ENCODE measurements at regions not wholly inside any gene's neighbourhood (a gene's known extent, or its start where the extent isn't known, plus 50 kb on each side); places are given as distances from the start of the nearest gene placed in this dataset.

DNA sequence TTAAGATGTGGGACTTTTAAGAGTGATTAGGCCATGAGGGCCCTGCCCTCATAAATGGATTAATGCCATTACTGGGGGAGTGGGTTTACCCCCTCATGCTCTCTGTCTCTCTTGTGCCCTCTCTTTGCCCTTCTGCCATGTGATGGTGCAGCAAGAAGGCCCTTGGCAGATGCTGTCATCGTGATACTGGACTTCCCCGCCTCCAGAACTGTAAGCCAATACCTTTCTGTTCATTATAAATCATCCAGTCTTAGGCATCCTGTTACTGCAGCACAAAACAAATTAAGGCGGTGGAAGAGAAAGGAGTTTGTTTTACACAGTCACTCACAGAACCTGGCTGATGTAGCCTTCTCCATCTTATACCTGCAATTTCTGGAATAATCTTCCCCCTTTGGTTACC lies 360.3 kb upstream of the TBL1XR1 start:
- 95 to 98% (median 95%) methylated on average over 3 of the region's 3 CpGs for WGBS, 4 donors
- ATAC-seq, result no peak
- Histone ChIP-seq H3K27me3 (no peaks in the 10 kb centered on the region), H3K36me3 (no peaks in the 10 kb centered on the region), H3K27ac (no peak overlapping the region), H3K4me1 (peaks cover 0 to 25% (median 2%) of the 10 kb centered on the region in 12 donors), H3K4me3 (no peak overlapping the region), H3K9me3 (no peaks in the 10 kb centered on the region)
- no peak for DNase-seq
- intact Hi-C loops (cut with DNase I), result no loop called here
- TF ChIP-seq, protein P1, sequence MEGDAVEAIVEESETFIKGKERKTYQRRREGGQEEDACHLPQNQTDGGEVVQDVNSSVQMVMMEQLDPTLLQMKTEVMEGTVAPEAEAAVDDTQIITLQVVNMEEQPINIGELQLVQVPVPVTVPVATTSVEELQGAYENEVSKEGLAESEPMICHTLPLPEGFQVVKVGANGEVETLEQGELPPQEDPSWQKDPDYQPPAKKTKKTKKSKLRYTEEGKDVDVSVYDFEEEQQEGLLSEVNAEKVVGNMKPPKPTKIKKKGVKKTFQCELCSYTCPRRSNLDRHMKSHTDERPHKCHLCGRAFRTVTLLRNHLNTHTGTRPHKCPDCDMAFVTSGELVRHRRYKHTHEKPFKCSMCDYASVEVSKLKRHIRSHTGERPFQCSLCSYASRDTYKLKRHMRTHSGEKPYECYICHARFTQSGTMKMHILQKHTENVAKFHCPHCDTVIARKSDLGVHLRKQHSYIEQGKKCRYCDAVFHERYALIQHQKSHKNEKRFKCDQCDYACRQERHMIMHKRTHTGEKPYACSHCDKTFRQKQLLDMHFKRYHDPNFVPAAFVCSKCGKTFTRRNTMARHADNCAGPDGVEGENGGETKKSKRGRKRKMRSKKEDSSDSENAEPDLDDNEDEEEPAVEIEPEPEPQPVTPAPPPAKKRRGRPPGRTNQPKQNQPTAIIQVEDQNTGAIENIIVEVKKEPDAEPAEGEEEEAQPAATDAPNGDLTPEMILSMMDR (IDR thresholded peaks at IDR 0.05), result no peak
- no peak for TF ChIP-seq POLR2A (IDR thresholded peaks at IDR 0.05)

GRCh38 chr3:177561365-177561764 lies 364.1 kb upstream of the TBL1XR1 start:
- TF ChIP-seq, protein P1 (IDR thresholded peaks at IDR 0.05), result no peak
- TF ChIP-seq POLR2A (IDR thresholded peaks at IDR 0.05), result no peak
- Histone ChIP-seq H3K36me3 (no peaks in the 10 kb centered on the region), H3K27ac (no peak overlapping the region), H3K4me1 (peaks cover 0 to 4% (median 0%) of the 10 kb centered on the region in 12 donors), H3K4me3 (no peak overlapping the region), H3K9me3 (no peaks in the 10 kb centered on the region), H3K27me3 (no peaks in the 10 kb centered on the region)
- 89 to 97% (median 95%) methylated on average over 5 of the region's 5 CpGs for WGBS, 4 donors
- ATAC-seq, result no peak
- DNase-seq, result no peak
- intact Hi-C loops (cut with DNase I), result no loop called here

DNA sequence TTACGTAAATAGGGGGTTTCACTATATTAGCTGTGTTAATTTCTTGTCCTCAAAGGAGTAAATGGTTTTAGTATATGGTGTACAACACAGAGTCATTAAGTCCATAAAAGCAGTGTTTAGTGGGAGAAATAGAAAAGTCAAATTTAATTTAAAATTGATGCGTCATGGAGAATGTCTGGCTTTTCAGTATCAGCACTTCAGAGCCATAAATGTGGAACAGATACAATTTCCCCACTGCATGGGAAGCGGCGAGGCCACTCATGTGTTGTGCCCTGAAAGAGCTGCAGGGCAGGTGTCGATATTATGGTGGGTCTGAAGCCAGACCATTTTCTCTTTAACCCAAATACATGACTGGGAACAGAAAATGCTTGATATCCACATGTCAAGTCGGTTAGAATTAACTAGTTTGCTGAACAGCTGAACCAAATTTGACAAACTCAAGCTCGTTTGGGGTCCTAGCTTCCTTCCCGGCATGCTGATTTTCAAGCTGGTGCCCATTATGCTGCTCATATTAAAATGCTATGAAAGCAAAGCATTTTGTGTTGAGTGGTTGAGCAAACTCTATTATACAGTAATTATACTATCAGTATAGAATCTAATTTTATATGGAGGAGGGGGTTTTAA lies 364.6 kb upstream of the TBL1XR1 start:
- no peaks in the 10 kb centered on the region for H3K36me3 ChIP-seq
- WGBS, 4 donors, result 94 to 100% (median 97%) methylated on average over 8 of the region's 8 CpGs
- no peak for TF ChIP-seq POLR2A (IDR thresholded peaks at IDR 0.05)
- TF ChIP-seq, protein P1 (IDR thresholded peaks at IDR 0.05), result no peak
- DNase-seq, result no peak
- no peaks in the 10 kb centered on the region for H3K27me3 ChIP-seq
- no peak overlapping the region for H3K4me3 ChIP-seq
- ATAC-seq, result no peak
- peaks cover 0 to 4% (median 0%) of the 10 kb centered on the region in 12 donors for H3K4me1 ChIP-seq
- intact Hi-C loops (cut with DNase I), result no loop called here
- no peaks in the 10 kb centered on the region for H3K9me3 ChIP-seq
- H3K27ac ChIP-seq, result no peak overlapping the region

DNA sequence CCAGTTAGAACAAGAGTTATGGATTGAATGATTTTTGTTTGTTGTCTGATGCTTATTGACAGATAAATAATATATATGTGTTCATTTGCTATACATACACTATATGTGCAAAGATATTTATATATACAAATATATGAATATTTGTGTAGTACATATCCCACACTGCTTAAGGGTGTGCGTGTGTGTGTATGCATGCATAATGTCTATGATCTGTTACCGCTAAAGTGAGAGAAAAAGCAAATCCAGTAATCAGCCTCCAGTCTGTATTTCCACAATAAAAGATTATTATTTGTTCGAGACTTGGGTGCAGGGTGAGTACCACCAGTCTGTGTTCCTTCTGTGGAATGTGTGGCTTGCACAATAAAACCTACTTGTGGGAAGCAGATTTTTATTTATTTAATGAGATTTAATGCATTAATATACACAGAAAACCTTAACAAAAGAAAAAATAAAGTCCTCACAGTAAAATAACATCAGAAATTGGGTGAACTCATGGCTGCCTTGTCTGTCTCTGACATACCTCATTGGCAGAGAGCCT lies 366.0 kb upstream of the TBL1XR1 start:
- ATAC-seq (no peak), DNase-seq (no peak)
- 77 to 98% (median 96%) methylated on average over 3 of the region's 3 CpGs for WGBS, 4 donors
- H3K4me1 ChIP-seq, result peaks cover 0 to 4% (median 0%) of the 10 kb centered on the region in 12 donors
- TF ChIP-seq, protein P1 (IDR thresholded peaks at IDR 0.05), result no peak
- no peak for TF ChIP-seq POLR2A (IDR thresholded peaks at IDR 0.05)
- no peak overlapping the region for H3K4me3 ChIP-seq
- intact Hi-C loops (cut with DNase I), result no loop called here
- H3K36me3 ChIP-seq, result no peaks in the 10 kb centered on the region
- no peaks in the 10 kb centered on the region for H3K9me3 ChIP-seq
- no peaks in the 10 kb centered on the region for H3K27me3 ChIP-seq
- H3K27ac ChIP-seq, result no peak overlapping the region

Measured in heart left ventricle (tissue), 16 donors.